Stimulated activated CD4-positive, alpha-beta T cell treated with anti-CD3 and anti-CD28 coated beads, Interleukin-4, amount 100 ng/mL, for 24 hours (primary cell): ENCODE measurements at regions not wholly inside any gene's neighbourhood (a gene's known extent, or its start where the extent isn't known, plus 50 kb on each side); places are given as distances from the start of the nearest gene placed in this dataset.

Source experiments
- DNase-seq: peaks from one replicate; pipeline ENCODE4 v3.0.0-alpha.2; 2020

- DNase-seq, result no peak
Observed at GRCh38 chr2:60400462-60401246, 152.8 kb downstream of the BCL11A start.

- DNase-seq, result no peak
Observed at GRCh38 chr2:60394463-60394862, 159.0 kb downstream of the BCL11A start.

- no peak for DNase-seq
Observed at GRCh38 chr2:60391649-60392375, 161.6 kb downstream of the BCL11A start.

GRCh38 chr2:60391230-60391629 lies 162.2 kb downstream of the BCL11A start:
- DNase-seq, result no peak

GRCh38 chr2:60386436-60386835 lies 167.0 kb downstream of the BCL11A start:
- DNase-seq, result no peak

- DNase-seq, result no peak
Observed at GRCh38 chr2:60385648-60386047, 167.8 kb downstream of the BCL11A start.

GRCh38 chr2:60383401-60384143 lies 169.9 kb downstream of the BCL11A start:
- no peak for DNase-seq

GRCh38 chr2:60380411-60380810 lies 173.0 kb downstream of the BCL11A start:
- DNase-seq, result no peak

GRCh38 chr2:60379684-60380083 lies 173.8 kb downstream of the BCL11A start:
- DNase-seq, result no peak

- no peak for DNase-seq
Observed at GRCh38 chr2:60379216-60379615, 174.2 kb downstream of the BCL11A start.

GRCh38 chr2:60377825-60378224 lies 175.6 kb downstream of the BCL11A start:
- no peak for DNase-seq

- no peak for DNase-seq
Observed at GRCh38 chr2:60376252-60376651, 177.2 kb downstream of the BCL11A start.

GRCh38 chr2:60371681-60372080 lies 181.8 kb downstream of the BCL11A start:
- no peak for DNase-seq

- no peak for DNase-seq
Observed at GRCh38 chr2:60371219-60371618, 182.2 kb downstream of the BCL11A start.

GRCh38 chr2:60370814-60371213 lies 182.6 kb downstream of the BCL11A start:
- no peak for DNase-seq

- DNase-seq, result no peak
Observed at GRCh38 chr2:60368456-60368855, 185.0 kb downstream of the BCL11A start.

GRCh38 chr2:60366135-60366712 lies 187.2 kb downstream of the BCL11A start:
- no peak for DNase-seq

- no peak for DNase-seq
Observed at GRCh38 chr2:60365556-60365955, 187.9 kb downstream of the BCL11A start.

- no peak for DNase-seq
Observed at GRCh38 chr2:60364491-60364890, 189.0 kb downstream of the BCL11A start.

- no peak for DNase-seq
Observed at GRCh38 chr2:60361498-60361897, 192.0 kb downstream of the BCL11A start.

GRCh38 chr2:60359569-60359968 lies 193.9 kb downstream of the BCL11A start:
- no peak for DNase-seq

- DNase-seq, result no peak
Observed at GRCh38 chr2:60358476-60358875, 195.0 kb downstream of the BCL11A start.

GRCh38 chr2:60357996-60358395 lies 195.5 kb downstream of the BCL11A start:
- no peak for DNase-seq
